HG03095 (cell line): ENCODE measurements at regions not wholly inside any gene's neighbourhood (a gene's known extent, or its start where the extent isn't known, plus 50 kb on each side); places are given as distances from the start of the nearest gene placed in this dataset.
"Not testable (repeated sequence)": the region's sequence is repeated elsewhere in the genome, so short reads cannot be mapped to it uniquely, and the experiment has no call there.

Experiments
- ATAC-seq: cut with Tn5 transposase; IDR thresholded peaks from one replicate; pipeline ENCODE4 v1.9.1; 2021; ENCODE audit warnings: moderate library complexity; ENCODE audit not compliant: unreplicated experiment

GRCh38 chr13:104577071-104577815, 1511.0 kb upstream of the SLC10A2 start:
- no peak for ATAC-seq

- no peak for ATAC-seq
Measured at GRCh38 chr13:104571893-104572229, 1505.6 kb upstream of the SLC10A2 start.

GRCh38 chr13:104571161-104571892, 1505.1 kb upstream of the SLC10A2 start:
- no peak for ATAC-seq

- no peak for ATAC-seq
Measured at GRCh38 chr13:104567114-104567513, 1500.9 kb upstream of the SLC10A2 start.

- no peak for ATAC-seq
Measured at GRCh38 chr13:104565888-104566287, 1499.7 kb upstream of the SLC10A2 start.

- ATAC-seq, result no peak
Measured at GRCh38 chr13:104553896-104554295, 1487.7 kb upstream of the SLC10A2 start.

- no peak for ATAC-seq
Measured at GRCh38 chr13:104553186-104553585, 1487.0 kb upstream of the SLC10A2 start.

- no peak for ATAC-seq
Measured at GRCh38 chr13:104534847-104535246, 1468.6 kb upstream of the SLC10A2 start.

GRCh38 chr13:104532132-104532531, 1465.9 kb upstream of the SLC10A2 start:
- ATAC-seq, result no peak

- no peak for ATAC-seq
Measured at GRCh38 chr13:104530741-104531140, 1464.5 kb upstream of the SLC10A2 start.

- no peak for ATAC-seq
Measured at GRCh38 chr13:104526561-104526960, 1460.3 kb upstream of the SLC10A2 start.

- no peak for ATAC-seq
Measured at GRCh38 chr13:104525467-104525866, 1459.2 kb upstream of the SLC10A2 start.

- ATAC-seq, result no peak
Measured at GRCh38 chr13:104522235-104523072, 1456.2 kb upstream of the SLC10A2 start.

GRCh38 chr13:104510422-104510821, 1444.2 kb upstream of the SLC10A2 start:
- ATAC-seq, result no peak

- ATAC-seq, result not testable (repeated sequence)
Measured at GRCh38 chr13:104493502-104493901, 1427.3 kb upstream of the SLC10A2 start.

- ATAC-seq, result no peak
Measured at GRCh38 chr13:104491916-104492315, 1425.7 kb upstream of the SLC10A2 start.

GRCh38 chr13:104487006-104487405, 1420.8 kb upstream of the SLC10A2 start:
- ATAC-seq, result no peak

GRCh38 chr13:104485571-104485970, 1419.4 kb upstream of the SLC10A2 start:
- no peak for ATAC-seq

- no peak for ATAC-seq
Measured at GRCh38 chr13:104483631-104484030, 1417.4 kb upstream of the SLC10A2 start.

GRCh38 chr13:104477261-104477660, 1411.0 kb upstream of the SLC10A2 start:
- ATAC-seq, result no peak

- ATAC-seq, result no peak
Measured at GRCh38 chr13:104473936-104474335, 1407.7 kb upstream of the SLC10A2 start.

- no peak for ATAC-seq
Measured at GRCh38 chr13:104466016-104466415, 1399.8 kb upstream of the SLC10A2 start.
